ENCODE measurements at regions not wholly inside any gene's neighbourhood (a gene's known extent, or its start where the extent isn't known, plus 50 kb on each side); places are given as distances from the start of the nearest gene placed in this dataset.

DNA sequence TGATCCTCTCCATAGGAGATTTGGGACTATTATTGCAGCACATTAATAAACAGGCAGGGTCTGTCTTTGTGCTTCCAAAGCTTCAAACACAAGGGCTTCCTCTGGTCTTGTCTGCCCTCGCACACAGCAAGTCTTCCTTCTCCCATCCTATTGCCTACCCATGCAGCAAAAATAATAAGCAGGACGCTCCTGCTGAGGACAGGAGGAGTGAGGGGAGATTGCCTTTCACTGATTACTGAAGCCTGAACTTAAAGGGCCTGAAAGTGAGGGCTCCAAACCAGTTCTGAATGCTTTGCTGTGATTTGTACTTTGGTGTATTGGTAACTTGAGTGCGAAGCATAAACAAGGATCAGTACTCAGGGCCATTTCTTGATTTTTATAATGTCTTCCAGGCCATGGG, 197.6 kb upstream of the XYLT1 start:
- no peaks in the 10 kb centered on the region for H3K36me3 ChIP-seq (ENCODE audit: control insufficient read depth in 2 of 2, insufficient read depth in 1 of 2, low read length in 2 of 2)
- no peaks in the 10 kb centered on the region for H3K9me3 ChIP-seq (ENCODE audit: control insufficient read depth, insufficient read depth, low read depth, low read length)
- no peak overlapping the region for H3K27ac ChIP-seq (ENCODE audit: extremely low read depth, low read depth, low read length)
- POLR2A ChIA-PET: no interaction called here
- no peak for TF ChIP-seq ZNF112 (tag by site-specific recombination; IDR thresholded peaks at IDR 0.05)
- TF ChIP-seq ZSCAN5A (tag by site-specific recombination; IDR thresholded peaks at IDR 0.05): no peak
- no peak for TF ChIP-seq ZNF596 (tag by site-specific recombination; IDR thresholded peaks at IDR 0.05)
- no peak for TF ChIP-seq GFI1B (tag by site-specific recombination; IDR thresholded peaks at IDR 0.05)
- no peak for TF ChIP-seq HOXC10 (CRISPR knock-in tag; IDR thresholded peaks at IDR 0.05)
- no peak for TF ChIP-seq ZNF341 (tag by site-specific recombination; IDR thresholded peaks at IDR 0.05; ENCODE audit: low read depth)
- TF ChIP-seq ZFP41 (tag by site-specific recombination; IDR thresholded peaks at IDR 0.05; ENCODE audit: borderline replicate concordance): no peak
- TF ChIP-seq ZNF140 (tag by site-specific recombination; IDR thresholded peaks at IDR 0.05): no peak
- no peak for TF ChIP-seq ZNF513 (tag by site-specific recombination; IDR thresholded peaks at IDR 0.05)
- TF ChIP-seq ZNF404 (tag by site-specific recombination; IDR thresholded peaks at IDR 0.05): no peak
- no peak for TF ChIP-seq ZNF132 (tag by site-specific recombination; IDR thresholded peaks at IDR 0.05; ENCODE audit: borderline replicate concordance)
- no peak for TF ChIP-seq GLIS2 (tag by site-specific recombination; IDR thresholded peaks at IDR 0.05)
- TF ChIP-seq ZBTB17 (tag by site-specific recombination; IDR thresholded peaks at IDR 0.05): no peak
- TF ChIP-seq, protein P1, sequence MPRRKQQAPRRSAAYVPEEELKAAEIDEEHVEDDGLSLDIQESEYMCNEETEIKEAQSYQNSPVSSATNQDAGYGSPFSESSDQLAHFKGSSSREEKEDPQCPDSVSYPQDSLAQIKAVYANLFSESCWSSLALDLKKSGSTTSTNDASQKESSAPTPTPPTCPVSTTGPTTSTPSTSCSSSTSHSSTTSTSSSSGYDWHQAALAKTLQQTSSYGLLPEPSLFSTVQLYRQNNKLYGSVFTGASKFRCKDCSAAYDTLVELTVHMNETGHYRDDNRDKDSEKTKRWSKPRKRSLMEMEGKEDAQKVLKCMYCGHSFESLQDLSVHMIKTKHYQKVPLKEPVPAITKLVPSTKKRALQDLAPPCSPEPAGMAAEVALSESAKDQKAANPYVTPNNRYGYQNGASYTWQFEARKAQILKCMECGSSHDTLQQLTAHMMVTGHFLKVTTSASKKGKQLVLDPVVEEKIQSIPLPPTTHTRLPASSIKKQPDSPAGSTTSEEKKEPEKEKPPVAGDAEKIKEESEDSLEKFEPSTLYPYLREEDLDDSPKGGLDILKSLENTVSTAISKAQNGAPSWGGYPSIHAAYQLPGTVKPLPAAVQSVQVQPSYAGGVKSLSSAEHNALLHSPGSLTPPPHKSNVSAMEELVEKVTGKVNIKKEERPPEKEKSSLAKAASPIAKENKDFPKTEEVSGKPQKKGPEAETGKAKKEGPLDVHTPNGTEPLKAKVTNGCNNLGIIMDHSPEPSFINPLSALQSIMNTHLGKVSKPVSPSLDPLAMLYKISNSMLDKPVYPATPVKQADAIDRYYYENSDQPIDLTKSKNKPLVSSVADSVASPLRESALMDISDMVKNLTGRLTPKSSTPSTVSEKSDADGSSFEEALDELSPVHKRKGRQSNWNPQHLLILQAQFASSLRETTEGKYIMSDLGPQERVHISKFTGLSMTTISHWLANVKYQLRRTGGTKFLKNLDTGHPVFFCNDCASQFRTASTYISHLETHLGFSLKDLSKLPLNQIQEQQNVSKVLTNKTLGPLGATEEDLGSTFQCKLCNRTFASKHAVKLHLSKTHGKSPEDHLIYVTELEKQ (tag by site-specific recombination; IDR thresholded peaks at IDR 0.05; ENCODE audit: borderline replicate concordance): no peak
- no peak for TF ChIP-seq ZNF37A (tag by site-specific recombination; IDR thresholded peaks at IDR 0.05)
- no peak for TF ChIP-seq ZNF121 (tag by site-specific recombination; IDR thresholded peaks at IDR 0.05)
- TF ChIP-seq YY1 (tag by site-specific recombination; IDR thresholded peaks at IDR 0.05): no peak
- TF ChIP-seq ZNF530 (tag by site-specific recombination; IDR thresholded peaks at IDR 0.05; ENCODE audit: low read depth): no peak
- no peak for TF ChIP-seq RBAK (tag by site-specific recombination; IDR thresholded peaks at IDR 0.05)
- H3K4me1 ChIP-seq (ENCODE audit: control insufficient read depth, insufficient read depth, low read length): no peaks in the 10 kb centered on the region
- CTCF ChIA-PET: no interaction called here
- H3K4me3 ChIP-seq (ENCODE audit: low read depth, low read length): no peak overlapping the region

DNA sequence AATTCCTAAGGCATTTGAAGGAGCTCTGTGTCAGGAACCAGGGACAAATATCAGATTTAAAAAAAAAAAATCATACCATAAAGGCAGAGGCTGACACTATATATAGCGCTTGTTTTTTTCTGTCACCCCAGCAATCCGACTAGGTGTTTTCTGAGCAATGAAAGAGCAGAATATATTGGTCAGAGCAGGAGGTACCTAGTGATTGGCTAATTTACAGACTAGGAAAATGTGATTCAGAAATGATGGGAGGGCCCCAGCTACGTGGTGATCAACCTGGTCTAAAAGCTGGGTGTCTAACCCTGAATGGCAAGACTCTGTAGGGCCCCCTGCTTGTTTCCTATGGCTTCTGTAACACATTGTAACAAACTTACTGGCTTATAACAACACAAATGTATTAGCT, 195.5 kb upstream of the XYLT1 start:
- CTCF ChIA-PET: no interaction called here
- Histone ChIP-seq H3K4me3 (ENCODE audit: low read depth, low read length) (no peak overlapping the region), H3K4me1 (ENCODE audit: control insufficient read depth, insufficient read depth, low read length) (no peaks in the 10 kb centered on the region), H3K27ac (ENCODE audit: extremely low read depth, low read depth, low read length) (no peak overlapping the region), H3K36me3 (ENCODE audit: control insufficient read depth in 2 of 2, insufficient read depth in 1 of 2, low read length in 2 of 2) (no peaks in the 10 kb centered on the region), H3K9me3 (ENCODE audit: control insufficient read depth, insufficient read depth, low read depth, low read length) (no peaks in the 10 kb centered on the region)
- POLR2A ChIA-PET: no interaction called here
- no peak for TF ChIP-seq ZFHX2 (tag by site-specific recombination; conservative IDR thresholded peaks at IDR 0.05)
- no peak for TF ChIP-seq FEZF1 (tag by site-specific recombination; IDR thresholded peaks at IDR 0.05)
- TF ChIP-seq ZFP37 (tag by site-specific recombination; IDR thresholded peaks at IDR 0.05): no peak
- no peak for TF ChIP-seq HOXA7 (CRISPR knock-in tag; IDR thresholded peaks at IDR 0.05; ENCODE audit: borderline replicate concordance)
- TF ChIP-seq, protein P2, sequence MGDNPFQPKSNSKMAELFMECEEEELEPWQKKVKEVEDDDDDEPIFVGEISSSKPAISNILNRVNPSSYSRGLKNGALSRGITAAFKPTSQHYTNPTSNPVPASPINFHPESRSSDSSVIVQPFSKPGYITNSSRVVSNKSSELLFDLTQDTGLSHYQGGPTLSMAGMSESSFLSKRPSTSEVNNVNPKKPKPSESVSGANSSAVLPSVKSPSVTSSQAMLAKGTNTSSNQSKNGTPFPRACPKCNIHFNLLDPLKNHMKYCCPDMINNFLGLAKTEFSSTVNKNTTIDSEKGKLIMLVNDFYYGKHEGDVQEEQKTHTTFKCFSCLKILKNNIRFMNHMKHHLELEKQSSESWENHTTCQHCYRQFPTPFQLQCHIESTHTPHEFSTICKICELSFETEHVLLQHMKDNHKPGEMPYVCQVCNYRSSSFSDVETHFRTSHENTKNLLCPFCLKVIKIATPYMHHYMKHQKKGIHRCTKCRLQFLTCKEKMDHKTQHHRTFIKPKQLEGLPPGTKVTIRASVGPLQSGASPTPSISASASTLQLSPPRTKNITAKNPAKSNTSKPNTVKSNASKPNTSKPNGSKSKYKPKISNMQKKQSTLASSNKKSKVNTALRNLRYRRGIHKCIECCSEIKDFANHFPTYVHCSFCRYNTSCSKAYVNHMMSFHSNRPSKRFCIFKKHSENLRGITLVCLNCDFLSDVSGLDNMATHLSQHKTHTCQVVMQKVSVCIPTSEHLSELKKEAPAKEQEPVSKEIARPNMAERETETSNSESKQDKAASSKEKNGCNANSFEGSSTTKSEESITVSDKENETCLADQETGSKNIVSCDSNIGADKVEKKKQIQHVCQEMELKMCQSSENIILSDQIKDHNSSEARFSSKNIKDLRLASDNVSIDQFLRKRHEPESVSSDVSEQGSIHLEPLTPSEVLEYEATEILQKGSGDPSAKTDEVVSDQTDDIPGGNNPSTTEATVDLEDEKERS (tag by site-specific recombination; IDR thresholded peaks at IDR 0.05): no peak
- no peak for TF ChIP-seq ZNF24 (tag by site-specific recombination; IDR thresholded peaks at IDR 0.05)
- no peak for TF ChIP-seq ZNF391 (tag by site-specific recombination; IDR thresholded peaks at IDR 0.05; ENCODE audit: borderline replicate concordance, low read depth)
- TF ChIP-seq ZBTB44 (tag by site-specific recombination; IDR thresholded peaks at IDR 0.05): no peak
- no peak for TF ChIP-seq REPIN1 (tag by site-specific recombination; IDR thresholded peaks at IDR 0.05; ENCODE audit: low read depth)
